Lung (tissue), 11 donors: ENCODE measurements at regions not wholly inside any gene's neighbourhood (a gene's known extent, or its start where the extent isn't known, plus 50 kb on each side); places are given as distances from the start of the nearest gene placed in this dataset.

Source experiments
- ATAC-seq: fragments of 200-7000 bp; cut with Tn5 transposase; one replicate; pipeline ENCODE4 v1.9.1; 2020; ENCODE audit warnings: moderate number of reproducible peaks; ENCODE audit not compliant: insufficient read depth, low FRiP score
- DNase-seq, 3 donors: peaks; one replicate each; pipeline ENCODE4 v3.0.0-alpha.2; 2013 to 2017
- H3K27ac ChIP-seq, 2 donors: one replicate each; pipeline ENCODE4 v1.5.1; 2013; ENCODE audit warnings: mild to moderate bottlenecking in 2 of 2, moderate library complexity in 2 of 2, control low read depth in 1 of 2, inconsistent platforms in 1 of 2, low read depth in 1 of 2, low read length in 1 of 2
- H3K27me3 ChIP-seq, 3 donors: one replicate each; pipeline ENCODE4 v1.5.1; 2013; ENCODE audit warnings: low read length in 2 of 3; ENCODE audit not compliant: control insufficient read depth in 3 of 3, insufficient read depth in 3 of 3
- H3K36me3 ChIP-seq, 4 donors: one replicate each; pipeline ENCODE4 v1.5.1; 2013; ENCODE audit warnings: low read length in 4 of 4, mild to moderate bottlenecking in 1 of 4, moderate library complexity in 1 of 4; ENCODE audit not compliant: control insufficient read depth in 4 of 4, insufficient read depth in 4 of 4
- H3K4me1 ChIP-seq, 5 donors: one replicate each; pipeline ENCODE4 v1.5.1; 2013; ENCODE audit warnings: low read length in 5 of 5, mild to moderate bottlenecking in 2 of 5, moderate library complexity in 1 of 5; ENCODE audit not compliant: control insufficient read depth in 5 of 5, insufficient read depth in 5 of 5
- H3K4me3 ChIP-seq: one replicate; pipeline ENCODE4 v1.5.1; 2013; ENCODE audit warnings: mild to moderate bottlenecking, control low read depth, moderate library complexity
- H3K9ac ChIP-seq, 2 donors: one replicate each; pipeline ENCODE4 v1.5.1; 2013; ENCODE audit warnings: low read length in 2 of 2, control low read depth in 1 of 2; ENCODE audit not compliant: insufficient read depth in 1 of 2
- H3K9me3 ChIP-seq, 4 donors: one replicate each; pipeline ENCODE4 v1.5.1; 2013; ENCODE audit warnings: low read length in 3 of 4, mild to moderate bottlenecking in 1 of 4, moderate library complexity in 1 of 4; ENCODE audit not compliant: control insufficient read depth in 4 of 4, insufficient read depth in 3 of 4
- CTCF ChIP-seq: IDR thresholded peaks from 2 replicates; pipeline ENCODE4 v1.5.1; 2012; ENCODE audit warnings: mild to moderate bottlenecking; ENCODE audit errors: control extremely low read depth, extremely low read depth
- WGBS, 2 donors: extraction: QIAGEN DNeasy Blood & Tissue Kit; methylation state at CpG; one replicate each; pipeline ENCODE4 v1.1.7; 2013; 5-methylcytosine and 5-hydroxymethylcytosine counted together
- donor health status: control.
- donor health status: control.
- donor health status: Bipolar disorder and iron deficiency.
- donor health status: healthy.
- donor health status: DM: yes; HTN: yes; CAD: no.

GRCh38 chr15:62440362-62441105 is 275.4 kb upstream of the C2CD4B start:
- Histone ChIP-seq H3K9ac (no peak overlapping the region), H3K4me1 (peaks cover 0 to 15% (median 6%) of the 10 kb centered on the region in 5 donors), H3K27me3 (no peaks in the 10 kb centered on the region), H3K36me3 (no peaks in the 10 kb centered on the region), H3K9me3 (no peaks in the 10 kb centered on the region), H3K4me3 (no peak overlapping the region), H3K27ac (no peak overlapping the region)
- no peak for ATAC-seq
- 88 to 89% methylated on average over 11 of the region's 11 CpGs for WGBS, 2 donors
- no peak for DNase-seq
- TF ChIP-seq CTCF: no peak

GRCh38 chr15:62444104-62445022 is 279.3 kb upstream of the C2CD4B start:
- H3K27ac ChIP-seq: peak overlapping the region in 1 of 2 donors; percentile 65
- no peak overlapping the region for H3K4me3 ChIP-seq
- H3K9ac ChIP-seq: peak overlapping the region in 1 of 2 donors; percentile 3
- no peak for TF ChIP-seq CTCF
- WGBS, 2 donors: 89 to 96% methylated on average over 8 of the region's 8 CpGs
- H3K36me3 ChIP-seq: no peaks in the 10 kb centered on the region
- no peaks in the 10 kb centered on the region for H3K9me3 ChIP-seq
- no peaks in the 10 kb centered on the region for H3K27me3 ChIP-seq
- DNase-seq: peak in 1 of 3 donors; percentile 32
- ATAC-seq: no peak
- peaks cover 0 to 18% (median 6%) of the 10 kb centered on the region in 5 donors for H3K4me1 ChIP-seq

- Histone ChIP-seq H3K27ac (no peak overlapping the region), H3K36me3 (no peaks in the 10 kb centered on the region), H3K9ac (no peak overlapping the region), H3K27me3 (no peaks in the 10 kb centered on the region), H3K4me3 (no peak overlapping the region), H3K4me1 (peaks cover 0 to 14% (median 6%) of the 10 kb centered on the region in 5 donors), H3K9me3 (no peaks in the 10 kb centered on the region)
- no peak for TF ChIP-seq CTCF
- ATAC-seq (no peak), DNase-seq (no peak)
- WGBS, 2 donors: 93 to 97% methylated on average over 2 of the region's 2 CpGs
These were observed 280.2 kb upstream of the C2CD4B start for GRCh38 chr15:62445244-62445643.
